Panc1 (cell line): ENCODE measurements at regions not wholly inside any gene's neighbourhood (a gene's known extent, or its start where the extent isn't known, plus 50 kb on each side); places are given as distances from the start of the nearest gene placed in this dataset.

ENCODE experiments used
- ATAC-seq: fragments of 200-7000 bp; cut with Tn5 transposase; 2 replicates; pipeline ENCODE4 v1.9.1; 2020; ENCODE audit warnings: mild to moderate bottlenecking, moderate library complexity
- BruUV-seq: library from RNA; stranded (reverse); fragments of 400-500 nt; replicated peaks from 2 replicates; lab custom pipeline; 2021; lab: Mats Ljungman, UMichigan
- CTCF ChIA-PET: fragments of 300-600 bp; sonication (Branson Sonifier 250); formaldehyde crosslinking; loops from one replicate; lab custom pipeline; 2022; ENCODE audit warnings: antibody characterized with exemption; lab: Charles Lee
- POLR2A ChIA-PET: fragments of 300-600 bp; sonication (Branson Sonifier 250); formaldehyde crosslinking; loops from one replicate; lab custom pipeline; 2022; ENCODE audit warnings: antibody characterized with exemption; lab: Charles Lee
- DNase-seq: peaks from one replicate; pipeline ENCODE4 v3.0.0-alpha.2; 2010; ENCODE audit warnings: low read depth, low spot score
- H3K27ac ChIP-seq: 2 replicates; pipeline ENCODE4 v1.5.1; 2011; ENCODE audit warnings: mild to moderate bottlenecking, low read length, inconsistent platforms
- H3K27me3 ChIP-seq: fragments of 200-500 bp; sonication (Bioruptor generic); 2 replicates; pipeline ENCODE4 v1.6.0; 2014; ENCODE audit warnings: low read length, inconsistent platforms; ENCODE audit not compliant: control insufficient read depth, insufficient read depth
- H3K36me3 ChIP-seq: fragments of 200-500 bp; sonication (Bioruptor generic); 2 replicates; pipeline ENCODE4 v1.5.1; 2014; ENCODE audit warnings: inconsistent platforms, mild to moderate bottlenecking, low read length, moderate library complexity; ENCODE audit not compliant: control insufficient read depth, insufficient read depth
- H3K4me1 ChIP-seq: 2 replicates; pipeline ENCODE4 v1.5.1; 2011; ENCODE audit warnings: inconsistent platforms, mild to moderate bottlenecking, low read length, moderate library complexity; ENCODE audit not compliant: control insufficient read depth, insufficient read depth
- H3K4me3 ChIP-seq, 2 experiments: 2 replicates each; pipeline ENCODE4 v1.5.1; 2011 to 2012; ENCODE audit warnings: low read depth in 2 of 2, low read length in 2 of 2, mild to moderate bottlenecking in 2 of 2, inconsistent platforms in 1 of 2, moderate library complexity in 1 of 2
- H3K9me3 ChIP-seq: fragments of 200-500 bp; sonication (Bioruptor generic); 2 replicates; pipeline ENCODE4 v1.5.1; 2014; ENCODE audit warnings: low read depth, mild to moderate bottlenecking, inconsistent platforms, low read length, moderate library complexity; ENCODE audit not compliant: control insufficient read depth, insufficient read depth
- CTCF ChIP-seq: fragments of 450-650 bp; IDR thresholded peaks from 2 replicates; pipeline ENCODE4 v1.5.1; 2017; ENCODE audit warnings: mild to moderate bottlenecking
- POLR2AphosphoS5 ChIP-seq: IDR thresholded peaks from 2 replicates; pipeline ENCODE4 v1.6.1; 2012; ENCODE audit warnings: mild to moderate bottlenecking, low read depth, low read length, moderate library complexity
- SIN3A ChIP-seq: IDR thresholded peaks from 2 replicates; pipeline ENCODE4 v1.6.1; 2012; ENCODE audit warnings: low read depth, mild to moderate bottlenecking, low read length, moderate library complexity, borderline replicate concordance; ENCODE audit not compliant: insufficient read depth
- TCF7L2 ChIP-seq: IDR thresholded peaks from 2 replicates; pipeline ENCODE4 v1.6.1; 2011; ENCODE audit warnings: mild to moderate bottlenecking, low read depth, low read length, inconsistent platforms
- in situ Hi-C: cut with HindIII; loops from 2 replicates; pipeline ENCODE4 v1.10.0; 2016; ENCODE audit warnings: low sequenced_read_pairs, low pct_unique_long_range_greater_than_20kb
- intact Hi-C: fragments of 100-400 bp; cut with micrococcal nuclease; formaldehyde crosslinking; loops from one replicate; pipeline ENCODE4 v1.10.0; 2022; ENCODE audit not compliant: unreplicated experiment
- TF ChIP-seq, protein P1 (sequence below), 2 experiments: IDR thresholded peaks; 2 replicates each; pipeline ENCODE4 v1.6.1; 2011 to 2012; ENCODE audit warnings: low read depth in 2 of 2, control low read depth in 1 of 2, low read length in 1 of 2, mild to moderate bottlenecking in 1 of 2, moderate library complexity in 1 of 2; ENCODE audit not compliant: insufficient read depth in 1 of 2

- Histone ChIP-seq H3K27ac (no peak overlapping the region), H3K4me3 (no peak overlapping the region), H3K4me1 (no peaks in the 10 kb centered on the region), H3K36me3 (no peaks in the 10 kb centered on the region), H3K9me3 (no peaks in the 10 kb centered on the region), H3K27me3 (no peaks in the 10 kb centered on the region)
- TF ChIP-seq CTCF: no peak
- TF ChIP-seq POLR2AphosphoS5: no peak
- TF ChIP-seq, protein P1, sequence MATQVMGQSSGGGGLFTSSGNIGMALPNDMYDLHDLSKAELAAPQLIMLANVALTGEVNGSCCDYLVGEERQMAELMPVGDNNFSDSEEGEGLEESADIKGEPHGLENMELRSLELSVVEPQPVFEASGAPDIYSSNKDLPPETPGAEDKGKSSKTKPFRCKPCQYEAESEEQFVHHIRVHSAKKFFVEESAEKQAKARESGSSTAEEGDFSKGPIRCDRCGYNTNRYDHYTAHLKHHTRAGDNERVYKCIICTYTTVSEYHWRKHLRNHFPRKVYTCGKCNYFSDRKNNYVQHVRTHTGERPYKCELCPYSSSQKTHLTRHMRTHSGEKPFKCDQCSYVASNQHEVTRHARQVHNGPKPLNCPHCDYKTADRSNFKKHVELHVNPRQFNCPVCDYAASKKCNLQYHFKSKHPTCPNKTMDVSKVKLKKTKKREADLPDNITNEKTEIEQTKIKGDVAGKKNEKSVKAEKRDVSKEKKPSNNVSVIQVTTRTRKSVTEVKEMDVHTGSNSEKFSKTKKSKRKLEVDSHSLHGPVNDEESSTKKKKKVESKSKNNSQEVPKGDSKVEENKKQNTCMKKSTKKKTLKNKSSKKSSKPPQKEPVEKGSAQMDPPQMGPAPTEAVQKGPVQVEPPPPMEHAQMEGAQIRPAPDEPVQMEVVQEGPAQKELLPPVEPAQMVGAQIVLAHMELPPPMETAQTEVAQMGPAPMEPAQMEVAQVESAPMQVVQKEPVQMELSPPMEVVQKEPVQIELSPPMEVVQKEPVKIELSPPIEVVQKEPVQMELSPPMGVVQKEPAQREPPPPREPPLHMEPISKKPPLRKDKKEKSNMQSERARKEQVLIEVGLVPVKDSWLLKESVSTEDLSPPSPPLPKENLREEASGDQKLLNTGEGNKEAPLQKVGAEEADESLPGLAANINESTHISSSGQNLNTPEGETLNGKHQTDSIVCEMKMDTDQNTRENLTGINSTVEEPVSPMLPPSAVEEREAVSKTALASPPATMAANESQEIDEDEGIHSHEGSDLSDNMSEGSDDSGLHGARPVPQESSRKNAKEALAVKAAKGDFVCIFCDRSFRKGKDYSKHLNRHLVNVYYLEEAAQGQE (IDR thresholded peaks at IDR 0.05; ENCODE audit: insufficient read depth in 1 of 2, low read depth in 2 of 2, low read length in 1 of 2): no peak
- ChIA-PET CTCF (no interaction called here), POLR2A (no interaction called here)
- BruUV-seq: no TSS peak
- in situ Hi-C loops (no loop called here), intact Hi-C loops (no loop called here)
- ATAC-seq: no peak
- DNase-seq: no peak
These were observed 511.8 kb upstream of the USP24 start for GRCh38 chr1:55726994-55727393.

- intact Hi-C loops (no loop called here), in situ Hi-C loops (no loop called here)
- no TSS peak for BruUV-seq
- Histone ChIP-seq H3K4me1 (no peaks in the 10 kb centered on the region), H3K36me3 (no peaks in the 10 kb centered on the region), H3K27ac (no peak overlapping the region), H3K27me3 (no peaks in the 10 kb centered on the region), H3K4me3 (no peak overlapping the region), H3K9me3 (no peaks in the 10 kb centered on the region)
- no peak for ATAC-seq
- CTCF ChIA-PET: no interaction called here
- TF ChIP-seq, protein P1 (IDR thresholded peaks at IDR 0.05; ENCODE audit: insufficient read depth in 1 of 2, low read depth in 2 of 2, low read length in 1 of 2): no peak
- TF ChIP-seq SIN3A: no peak
- TF ChIP-seq CTCF: no peak
- TF ChIP-seq TCF7L2: no peak
- no peak for TF ChIP-seq POLR2AphosphoS5
- no peak for DNase-seq
- POLR2A ChIA-PET: no interaction called here
These were observed 510.2 kb upstream of the USP24 start for GRCh38 chr1:55725378-55725777.
